Activated naive CD4-positive, alpha-beta T cell treated with anti-CD3 and anti-CD28 coated beads, Interleukin-2, amount 50 U/mL, for 72 hours (primary cell): ENCODE measurements at regions not wholly inside any gene's neighbourhood (a gene's known extent, or its start where the extent isn't known, plus 50 kb on each side); places are given as distances from the start of the nearest gene placed in this dataset.
"Not testable (repeated sequence)": the region's sequence is repeated elsewhere in the genome, so short reads cannot be mapped to it uniquely, and the experiment has no call there.

Experiments
- ATAC-seq, 2 donors: fragments of 150-1000 bp; cut with Tn5 transposase; 2 replicates each; pipeline ENCODE4 v1.10.0; 2021; ENCODE audit warnings: mild to moderate bottlenecking in 2 of 2, moderate library complexity in 2 of 2
- DNase-seq, 2 donors: peaks; one replicate each; pipeline ENCODE4 v3.0.0; 2021 to 2022; ENCODE audit warnings: low spot score in 2 of 2
- H3K27ac Mint-ChIP-seq, 2 donors: one replicate each; pipeline ENCODE4 v1.8.0; 2022; ENCODE audit warnings: mild to moderate bottlenecking in 2 of 2, mixed read lengths in 2 of 2
- H3K36me3 Mint-ChIP-seq, 2 donors: one replicate each; pipeline ENCODE4 v1.8.0; 2022; ENCODE audit warnings: mixed read lengths in 2 of 2
- H3K9me3 Mint-ChIP-seq, 2 donors: one replicate each; pipeline ENCODE4 v1.8.0; 2022; ENCODE audit warnings: mixed read lengths in 2 of 2

DNA sequence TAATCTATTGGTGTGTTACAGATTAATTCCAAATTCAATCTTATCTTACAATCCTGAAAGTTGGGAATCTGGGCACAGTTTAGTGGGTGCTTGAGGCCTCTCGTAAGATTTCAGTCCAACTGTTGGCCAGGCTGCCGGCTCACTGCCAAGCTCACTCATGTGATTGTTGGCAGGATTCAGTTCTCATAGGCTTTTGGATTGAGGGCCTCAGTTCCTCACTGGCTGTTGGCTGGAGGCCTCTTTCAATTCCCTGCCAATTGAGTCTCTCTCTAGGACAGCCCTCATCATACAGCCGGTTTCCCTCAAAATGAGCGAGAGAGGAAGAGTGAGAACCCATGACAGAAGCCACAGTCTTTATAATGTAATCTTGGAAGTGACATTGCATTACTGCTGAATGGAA lies 123.5 kb upstream of the FBXO33 start:
- H3K9me3 Mint-ChIP-seq, result peaks cover 14 to 16% of the 10 kb centered on the region in 2 donors
- ATAC-seq, result no peak
- H3K27ac Mint-ChIP-seq, result no peak overlapping the region
- DNase-seq, result no peak
- peaks cover 0 to 12% of the 10 kb centered on the region in 2 donors for H3K36me3 Mint-ChIP-seq

DNA sequence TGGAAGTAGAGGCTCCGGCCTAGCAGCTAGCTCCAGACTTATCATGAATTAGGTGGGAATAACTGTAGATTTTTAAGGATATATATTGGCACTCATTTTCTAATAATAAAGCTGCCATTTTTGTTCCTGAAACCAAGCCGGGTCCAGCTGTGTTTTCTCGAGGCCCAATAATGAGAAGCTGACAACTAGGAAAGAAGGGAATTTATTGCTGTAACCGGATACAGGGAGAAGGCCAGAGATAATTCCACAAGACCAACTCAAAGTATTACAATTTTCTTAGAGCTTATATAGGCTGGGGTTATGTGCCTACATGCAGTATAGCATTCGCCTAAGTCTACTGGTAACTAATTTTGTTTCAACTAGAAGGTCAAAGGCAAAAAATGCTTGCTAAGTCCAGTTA lies 122.3 kb upstream of the FBXO33 start:
- DNase-seq (no peak), ATAC-seq (no peak)
- Mint-ChIP-seq H3K36me3 (peaks cover 0 to 9% of the 10 kb centered on the region in 2 donors), H3K9me3 (peaks cover 17 to 20% of the 10 kb centered on the region in 2 donors), H3K27ac (no peak overlapping the region)

DNA sequence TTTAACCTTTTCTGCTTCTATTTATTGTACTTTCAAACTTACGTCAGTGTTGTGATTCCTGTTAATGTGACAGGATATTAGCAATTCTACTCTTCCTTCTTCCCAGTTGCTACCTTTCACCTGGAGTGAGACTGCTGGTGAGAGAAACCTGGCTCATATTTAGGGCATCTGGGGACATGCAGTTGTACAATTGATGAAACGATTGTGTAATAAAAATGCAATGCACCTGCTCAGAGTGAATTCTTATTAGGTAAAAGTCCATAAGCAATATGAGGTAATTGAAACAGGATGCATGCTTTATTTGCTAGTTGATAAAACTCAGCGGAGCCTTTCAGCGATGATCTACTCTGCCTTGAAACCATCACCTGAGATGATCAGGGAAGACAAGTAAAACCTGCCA lies 116.1 kb upstream of the FBXO33 start:
- no peak for ATAC-seq
- Mint-ChIP-seq H3K36me3 (no peaks in the 10 kb centered on the region), H3K27ac (no peak overlapping the region), H3K9me3 (peaks cover 17 to 24% of the 10 kb centered on the region in 2 donors)
- DNase-seq, result no peak

DNA sequence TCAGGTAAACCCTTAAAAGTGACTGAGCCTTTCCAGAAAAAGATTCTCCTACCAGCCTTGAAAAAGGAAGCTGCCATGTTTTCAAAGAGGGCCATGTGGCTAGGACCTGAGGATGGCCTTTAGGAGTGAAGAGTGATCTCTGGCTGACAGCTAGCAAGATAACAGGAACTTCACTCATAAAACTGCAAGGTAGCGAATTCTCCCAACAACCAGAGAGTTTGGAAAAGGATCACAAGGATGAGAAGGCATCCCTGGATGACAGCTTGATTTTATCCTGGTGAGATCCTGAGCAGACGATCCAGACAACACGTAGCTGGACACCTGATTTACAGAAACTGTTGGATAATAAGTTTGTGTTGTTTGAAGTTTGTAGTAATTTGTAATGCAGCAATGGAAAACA lies 115.6 kb upstream of the FBXO33 start:
- DNase-seq (no peak), ATAC-seq (no peak)
- peaks cover 18 to 24% of the 10 kb centered on the region in 2 donors for H3K9me3 Mint-ChIP-seq
- no peak overlapping the region for H3K27ac Mint-ChIP-seq
- H3K36me3 Mint-ChIP-seq, result no peaks in the 10 kb centered on the region

DNA sequence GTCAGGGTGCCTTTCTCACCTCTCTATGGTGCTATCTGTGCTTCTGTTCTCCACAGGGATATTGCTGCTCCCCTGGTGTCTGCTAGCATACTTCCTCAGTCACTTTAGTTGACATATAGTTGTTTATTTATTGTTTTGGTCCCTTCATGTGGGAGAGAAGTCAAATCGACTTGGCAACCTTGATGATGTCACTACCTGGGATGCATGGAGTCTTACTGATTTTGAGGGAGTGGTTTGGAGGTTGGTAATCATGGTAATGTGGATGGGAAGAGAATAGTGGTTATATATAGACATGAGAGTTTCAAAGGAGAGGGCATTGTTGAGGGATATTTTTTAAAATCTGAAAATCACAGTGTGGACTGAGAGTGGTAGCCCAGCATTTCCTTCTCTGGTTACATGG lies 73.6 kb upstream of the FBXO33 start:
- Mint-ChIP-seq H3K27ac (no peak overlapping the region), H3K9me3 (peaks cover 8 to 16% of the 10 kb centered on the region in 2 donors), H3K36me3 (peaks cover 8 to 9% of the 10 kb centered on the region in 2 donors)
- DNase-seq (no peak), ATAC-seq (no peak)

DNA sequence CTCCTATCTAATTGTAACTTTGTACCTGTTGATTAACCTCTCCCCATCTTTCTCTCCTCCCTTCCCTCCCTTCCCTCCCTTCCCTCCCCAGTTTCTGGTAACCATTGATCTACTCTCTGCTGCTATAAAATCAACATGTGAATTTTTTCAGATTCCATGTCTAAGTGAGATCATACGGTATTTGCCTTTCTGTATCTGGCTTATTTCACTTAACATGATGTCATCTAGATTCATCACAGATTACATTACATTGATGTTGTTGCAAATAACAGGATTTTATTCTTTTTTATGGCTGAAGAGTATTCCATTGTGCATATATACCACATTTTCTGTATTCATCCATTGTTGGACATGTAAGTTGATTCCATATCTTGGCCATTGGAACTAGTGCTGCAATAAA lies 68.0 kb upstream of the FBXO33 start:
- Mint-ChIP-seq H3K9me3 (peaks cover 14 to 16% of the 10 kb centered on the region in 2 donors), H3K27ac (no peak overlapping the region), H3K36me3 (peaks cover 0 to 12% of the 10 kb centered on the region in 2 donors)
- DNase-seq, result no peak
- no peak for ATAC-seq

DNA sequence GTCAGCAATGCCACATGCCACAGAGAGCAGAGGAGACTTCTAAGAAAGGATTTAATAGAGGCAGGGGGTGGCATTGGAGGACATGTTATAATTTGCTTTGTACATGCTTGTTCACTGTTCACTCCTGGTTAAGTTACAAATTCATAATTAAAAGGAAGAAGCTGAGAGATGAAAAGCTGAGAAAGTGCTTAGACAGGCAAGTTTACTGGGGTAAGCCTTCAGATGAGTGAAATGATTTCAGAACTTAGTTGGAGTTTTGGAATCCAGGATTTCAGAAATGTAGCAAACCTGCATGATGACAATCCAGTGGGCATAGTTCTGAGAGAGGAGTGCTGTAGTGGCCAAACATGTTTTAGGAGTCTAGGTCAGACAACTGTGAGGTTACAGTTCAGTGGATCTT lies 67.3 kb upstream of the FBXO33 start:
- Mint-ChIP-seq H3K27ac (no peak overlapping the region), H3K36me3 (peaks cover 0 to 14% of the 10 kb centered on the region in 2 donors), H3K9me3 (peaks cover 16 to 18% of the 10 kb centered on the region in 2 donors)
- ATAC-seq (no peak), DNase-seq (no peak)

DNA sequence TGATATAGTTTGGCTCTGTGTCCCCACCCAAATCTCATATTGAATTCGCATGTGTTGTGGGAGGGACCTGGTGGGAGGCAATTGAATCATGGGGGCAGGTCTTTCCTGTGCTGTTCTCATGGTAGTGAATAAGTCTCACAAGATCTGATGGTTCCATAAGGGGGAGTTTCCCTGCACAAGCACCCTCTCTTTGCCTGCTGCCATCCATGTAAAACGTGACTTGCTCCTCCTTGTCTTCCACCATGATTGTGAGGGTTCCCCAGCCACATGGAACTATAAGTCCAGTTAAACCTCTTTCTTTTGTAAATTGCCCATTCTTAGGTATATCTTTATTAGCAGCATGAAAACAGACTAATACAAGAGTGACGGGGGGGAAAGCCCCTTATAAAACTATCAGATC lies 65.4 kb upstream of the FBXO33 start:
- not testable (repeated sequence) for ATAC-seq, H3K27ac Mint-ChIP-seq, DNase-seq
- Mint-ChIP-seq H3K9me3 (peaks cover 16 to 18% of the 10 kb centered on the region in 2 donors), H3K36me3 (peaks cover 0 to 14% of the 10 kb centered on the region in 2 donors)

DNA sequence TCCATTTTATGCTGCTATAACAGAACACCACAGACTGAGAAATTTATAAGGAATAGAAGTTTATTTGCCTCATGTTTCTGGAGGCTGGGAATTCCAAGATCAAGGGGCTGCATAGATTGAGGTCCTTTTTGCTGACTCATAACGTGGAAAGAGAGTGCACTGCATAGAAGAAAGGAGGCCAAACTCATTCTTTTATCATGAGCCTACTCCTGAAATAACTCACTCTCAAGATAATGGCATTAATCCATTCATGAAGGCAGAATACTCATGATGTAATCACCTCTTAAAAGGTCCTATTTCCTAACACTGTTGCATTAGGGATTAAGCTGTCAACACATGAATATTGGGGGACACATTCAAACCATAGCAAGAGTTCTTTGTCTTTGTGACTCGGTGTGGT lies 60.0 kb upstream of the FBXO33 start:
- H3K27ac Mint-ChIP-seq, result no peak overlapping the region
- H3K9me3 Mint-ChIP-seq, result peaks cover 9 to 13% of the 10 kb centered on the region in 2 donors
- ATAC-seq (no peak), DNase-seq (no peak)
- peaks cover 0 to 14% of the 10 kb centered on the region in 2 donors for H3K36me3 Mint-ChIP-seq

DNA sequence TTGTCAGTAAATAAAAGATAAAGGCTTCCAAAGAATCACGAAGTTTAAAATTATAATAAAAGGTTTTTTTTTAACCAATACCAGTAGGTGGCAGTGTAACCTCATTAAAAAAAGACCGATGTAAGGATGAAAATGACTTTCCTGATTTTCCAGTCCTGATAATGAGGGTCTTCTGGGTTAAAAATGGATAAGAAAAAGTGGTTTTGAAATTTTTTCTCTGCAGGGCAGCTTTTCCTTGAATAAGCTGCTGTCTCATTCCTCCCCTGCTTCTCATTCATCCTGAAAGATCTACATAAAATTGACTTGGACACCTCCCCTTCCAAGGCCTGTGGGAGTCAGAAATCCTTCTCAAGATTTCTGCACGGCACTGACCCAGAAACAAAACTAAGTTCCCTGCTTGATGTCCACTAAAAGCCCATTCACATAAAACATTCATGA lies 58.9 kb upstream of the FBXO33 start:
- peaks cover 8 to 11% of the 10 kb centered on the region in 2 donors for H3K9me3 Mint-ChIP-seq
- ATAC-seq (no peak), DNase-seq (no peak)
- H3K27ac Mint-ChIP-seq, result no peak overlapping the region
- peaks cover 0 to 12% of the 10 kb centered on the region in 2 donors for H3K36me3 Mint-ChIP-seq

DNA sequence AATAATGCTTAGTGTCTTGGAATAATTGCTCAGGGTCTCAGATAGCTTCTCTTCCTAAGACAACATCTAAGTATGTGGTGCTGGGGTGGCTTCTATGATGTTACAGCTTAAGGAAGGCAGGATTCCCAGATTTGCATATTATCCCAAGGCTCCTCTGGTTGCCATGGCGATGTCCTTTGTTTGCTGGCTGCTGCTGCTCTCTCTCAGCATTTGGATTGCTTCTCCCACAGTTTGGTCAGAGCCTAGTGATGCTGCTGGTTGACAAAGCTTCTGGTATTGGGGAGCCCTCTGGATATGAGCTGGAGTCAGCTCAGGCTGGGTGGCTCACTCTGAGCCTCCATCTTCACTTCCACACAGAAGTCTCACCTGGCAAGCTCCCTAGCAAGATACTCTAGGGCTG lies 56.4 kb upstream of the FBXO33 start:
- no peaks in the 10 kb centered on the region for H3K36me3 Mint-ChIP-seq
- no peak overlapping the region for H3K27ac Mint-ChIP-seq
- ATAC-seq (no peak), DNase-seq (no peak)
- no peaks in the 10 kb centered on the region for H3K9me3 Mint-ChIP-seq

DNA sequence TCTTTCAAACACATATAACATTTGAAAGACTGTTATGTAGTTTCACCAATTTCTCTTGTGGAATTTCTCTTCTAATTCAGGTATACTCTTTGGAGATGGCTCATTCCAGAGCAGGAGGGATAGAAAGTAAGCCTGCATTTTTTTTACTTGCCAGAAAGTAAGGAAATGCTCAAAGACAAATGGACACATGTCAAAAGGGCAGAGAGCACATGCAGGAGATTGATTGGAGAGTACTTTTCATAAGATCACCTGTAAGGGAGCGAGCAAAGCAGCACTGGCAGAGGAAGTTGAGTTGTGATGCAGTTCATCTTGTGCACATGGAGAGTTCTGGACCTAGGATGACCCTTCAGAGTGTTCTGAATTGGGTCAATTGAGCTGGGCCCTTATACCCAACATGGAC lies 51.4 kb upstream of the FBXO33 start:
- Mint-ChIP-seq H3K36me3 (no peaks in the 10 kb centered on the region), H3K27ac (no peak overlapping the region), H3K9me3 (no peaks in the 10 kb centered on the region)
- DNase-seq, result no peak
- ATAC-seq, result no peak
